Smooth muscle cell of the brain vasculature (primary cell): ENCODE measurements at regions not wholly inside any gene's neighbourhood (a gene's known extent, or its start where the extent isn't known, plus 50 kb on each side); places are given as distances from the start of the nearest gene placed in this dataset.

Source experiments
- DNase-seq: peaks from one replicate; pipeline ENCODE4 v3.0.0-alpha.2; 2012; ENCODE audit warnings: low read depth, low spot score

GRCh38 chr16:47779201-47780016 is 318.3 kb downstream of the PHKB start:
- no peak for DNase-seq

GRCh38 chr16:47778106-47778801 is 317.1 kb downstream of the PHKB start:
- no peak for DNase-seq

- no peak for DNase-seq
Measured at GRCh38 chr16:47777220-47777619, 316.1 kb downstream of the PHKB start.

GRCh38 chr16:47774661-47775060 is 313.5 kb downstream of the PHKB start:
- no peak for DNase-seq

- DNase-seq = no peak
Measured at GRCh38 chr16:47753659-47754058, 292.5 kb downstream of the PHKB start.
